AG09319 (cell line): ENCODE measurements at regions not wholly inside any gene's neighbourhood (a gene's known extent, or its start where the extent isn't known, plus 50 kb on each side); places are given as distances from the start of the nearest gene placed in this dataset.

ENCODE experiments used
- DNase-seq: peaks from one replicate; pipeline ENCODE4 v3.0.0-alpha.2; 2010; ENCODE audit warnings: low read depth; ENCODE audit errors: extremely low read depth
- CTCF ChIP-seq: IDR thresholded peaks from 2 replicates; pipeline ENCODE4 v1.5.1; 2011; ENCODE audit warnings: low read depth, mild to moderate bottlenecking, inconsistent platforms, low read length, moderate library complexity

GRCh38 chr3:103494512-103494911 is 1059.7 kb downstream of the ZPLD1 start:
- DNase-seq = no peak
- TF ChIP-seq CTCF = no peak

GRCh38 chr3:103495186-103495585 is 1060.4 kb downstream of the ZPLD1 start:
- TF ChIP-seq CTCF = no peak
- DNase-seq = no peak

DNA sequence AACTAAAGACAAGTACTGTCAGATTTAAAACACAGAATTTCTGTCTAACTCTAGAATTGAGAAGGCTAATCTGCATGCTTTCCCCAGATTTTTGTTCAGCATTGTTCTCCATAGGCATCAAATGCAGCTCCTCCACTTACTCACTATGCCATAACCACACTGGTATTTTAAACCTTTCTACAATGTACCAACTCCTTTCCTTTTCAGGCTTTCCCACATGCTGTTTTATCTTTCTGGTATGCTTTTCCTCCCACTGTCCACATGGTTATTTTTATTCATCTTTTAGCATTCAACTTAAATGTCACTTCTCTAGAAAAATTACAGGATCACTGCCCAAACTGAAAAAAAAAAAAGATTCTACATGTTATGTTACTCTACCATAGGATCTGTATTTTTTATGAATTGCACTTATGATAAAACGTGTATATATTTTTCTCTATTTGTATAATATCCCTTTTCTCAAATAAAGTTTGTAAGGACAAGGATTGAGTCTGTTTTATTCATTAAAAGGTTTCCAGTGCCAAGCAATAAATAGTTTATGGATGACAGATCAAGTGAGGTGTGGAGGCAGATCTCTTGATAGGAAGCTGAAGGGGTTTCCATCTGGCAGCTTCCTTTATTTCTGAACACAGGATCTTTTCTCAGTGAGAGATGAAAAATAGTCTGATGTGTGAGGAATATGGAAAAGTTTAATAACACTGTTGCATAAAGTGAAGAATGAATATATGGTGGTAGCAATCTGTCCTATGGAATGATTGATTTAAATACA is 1064.5 kb downstream of the ZPLD1 start:
- no peak for DNase-seq
- TF ChIP-seq CTCF = no peak

DNA sequence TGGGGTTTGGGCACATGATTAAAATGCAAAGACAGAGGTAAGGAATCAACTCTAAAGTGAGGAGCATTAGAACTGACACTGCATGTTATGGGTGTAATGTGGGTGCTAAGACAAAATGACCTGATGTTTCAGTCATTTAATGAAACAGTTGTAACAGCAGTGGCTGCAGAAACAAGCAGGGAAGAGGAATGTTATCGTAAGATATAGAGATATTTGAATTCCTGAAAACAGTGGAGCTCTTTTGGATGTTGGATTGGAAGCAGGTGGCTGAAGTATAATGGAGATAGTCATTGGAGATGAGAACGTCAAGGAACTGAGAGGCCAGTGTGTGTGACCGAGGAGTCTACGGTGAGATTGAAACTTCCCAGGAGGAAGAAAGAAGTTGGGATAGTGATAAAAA is 1065.2 kb downstream of the ZPLD1 start:
- DNase-seq = no peak
- TF ChIP-seq CTCF = no peak

DNA sequence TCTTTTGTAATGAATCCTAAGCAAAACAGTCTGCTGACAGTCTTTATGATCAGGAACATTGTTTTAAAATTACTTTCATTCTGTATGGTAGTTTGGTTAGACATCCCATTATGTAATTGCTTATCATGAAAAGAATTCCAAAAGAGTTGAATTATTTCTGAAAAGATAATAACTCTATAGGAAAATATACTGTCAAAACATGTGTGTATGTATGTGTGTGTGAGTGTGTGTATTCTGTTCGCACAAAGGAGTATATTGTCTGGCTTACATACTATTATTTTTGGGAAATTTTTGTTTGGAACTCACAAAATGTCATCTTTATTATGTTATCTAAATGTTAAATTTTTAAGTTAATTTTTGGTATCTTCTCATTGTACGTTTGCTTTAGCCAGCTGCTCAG is 1075.9 kb downstream of the ZPLD1 start:
- TF ChIP-seq CTCF = no peak

GRCh38 chr3:103511891-103512290 is 1077.1 kb downstream of the ZPLD1 start:
- TF ChIP-seq CTCF = no peak
- DNase-seq = no peak

More for the DNA sequence above, 1075.9 kb downstream of the ZPLD1 start:
- no peak for DNase-seq

DNA sequence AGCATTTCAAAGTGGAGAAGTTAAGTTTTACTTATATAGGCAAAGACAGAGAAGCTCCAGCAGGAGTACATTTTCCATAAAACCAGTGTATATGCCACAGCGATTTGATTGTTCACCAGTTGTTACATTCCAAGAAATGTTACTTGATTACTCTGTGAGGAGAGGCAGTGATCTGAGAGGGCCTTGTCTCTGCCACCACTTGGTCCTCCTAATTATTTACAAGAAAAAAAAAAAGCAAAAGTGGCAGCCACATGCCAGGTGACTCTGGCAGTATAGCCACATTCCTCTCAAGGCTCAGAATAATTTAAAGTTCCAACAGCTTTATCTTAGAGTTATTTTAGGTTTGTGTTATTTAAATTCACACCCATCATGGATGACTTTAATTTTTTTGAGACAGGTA is 1077.8 kb downstream of the ZPLD1 start:
- DNase-seq = no peak
- TF ChIP-seq CTCF = no peak
